Transverse colon (tissue), 4 donors: ENCODE measurements at regions not wholly inside any gene's neighbourhood (a gene's known extent, or its start where the extent isn't known, plus 50 kb on each side); places are given as distances from the start of the nearest gene placed in this dataset.

ENCODE experiments used
- CTCF ChIP-seq, 5 experiments: fragments of 200-600 bp in 3 of 5; fragments of 450-650 bp in 2 of 5; sonication (generic) in 3 of 5; IDR thresholded peaks; 1 replicate in 2 of 5; 2 replicates in 3 of 5; pipeline ENCODE4 v1.5.1; 2016 to 2017; ENCODE audit warnings: antibody characterized with exemption in 5 of 5, inconsistent platforms in 3 of 5, mild to moderate bottlenecking in 2 of 5, moderate library complexity in 1 of 5
- POLR2A ChIP-seq: fragments of 450-650 bp; IDR thresholded peaks from one replicate; pipeline ENCODE4 v1.6.1; 2016; ENCODE audit warnings: antibody characterized with exemption, mild to moderate bottlenecking, moderate library complexity
- POLR2AphosphoS5 ChIP-seq, 3 donors: sonication (generic); formaldehyde crosslinking; IDR thresholded peaks; one replicate each; pipeline ENCODE4 v1.6.1; 2016; ENCODE audit warnings: antibody characterized with exemption in 3 of 3

GRCh38 chr3:166104938-166105337, 267.7 kb upstream of the BCHE start:
- TF ChIP-seq CTCF (IDR thresholded peaks at IDR 0.05) = no peak
- TF ChIP-seq POLR2A = no peak
- TF ChIP-seq POLR2AphosphoS5 (IDR thresholded peaks at IDR 0.05) = no peak
